Tibial artery (tissue), 4 donors: ENCODE measurements at regions not wholly inside any gene's neighbourhood (a gene's known extent, or its start where the extent isn't known, plus 50 kb on each side); places are given as distances from the start of the nearest gene placed in this dataset.

Experiments
- DNase-seq, 2 donors: peaks; one replicate each; pipeline ENCODE4 v3.0.0-alpha.2; 2019
- H3K27ac ChIP-seq, 2 donors: fragments of 200-600 bp; sonication (generic) in 1 of 2; 1 replicate in 1 of 2; 2 replicates in 1 of 2; pipeline ENCODE4 v1.5.1; 2018 to 2019; ENCODE audit warnings: mild to moderate bottlenecking in 1 of 2
- H3K27me3 ChIP-seq, 2 donors: fragments of 200-600 bp; sonication (generic) in 1 of 2; one replicate each; pipeline versions ENCODE4 v1.5.1 to v1.6.0; 2016 to 2019
- H3K36me3 ChIP-seq, 3 donors: fragments of 200-600 bp; sonication (generic) in 2 of 3; one replicate each; pipeline ENCODE4 v1.5.1; 2016 to 2019; ENCODE audit warnings: mild to moderate bottlenecking in 2 of 3
- H3K4me1 ChIP-seq, 4 donors: fragments of 200-600 bp; sonication (generic) in 2 of 4; 1 replicate in 3 of 4; 2 replicates in 1 of 4; pipeline ENCODE4 v1.5.1; 2016 to 2019
- H3K4me3 ChIP-seq, 2 donors: fragments of 200-600 bp; sonication (generic) in 1 of 2; 1 replicate in 1 of 2; 2 replicates in 1 of 2; pipeline ENCODE4 v1.5.1; 2018 to 2019; ENCODE audit warnings: mild to moderate bottlenecking in 2 of 2
- H3K9me3 ChIP-seq, 3 donors: fragments of 200-600 bp; sonication (generic) in 1 of 3; one replicate each; pipeline ENCODE4 v1.5.1; 2016 to 2019
- CTCF ChIP-seq, 2 experiments: fragments of 200-600 bp in 1 of 2; fragments of 450-650 bp in 1 of 2; IDR thresholded peaks; one replicate each; pipeline ENCODE4 v1.5.1; 2017 to 2019; ENCODE audit warnings: antibody characterized with exemption in 2 of 2, mild to moderate bottlenecking in 1 of 2, moderate library complexity in 1 of 2
- intact Hi-C: fragments of 100-400 bp; cut with DNase I; formaldehyde crosslinking; loops from one replicate; pipeline ENCODE4 v1.15.0; 2023; ENCODE audit warnings: low total_unique reads

DNA sequence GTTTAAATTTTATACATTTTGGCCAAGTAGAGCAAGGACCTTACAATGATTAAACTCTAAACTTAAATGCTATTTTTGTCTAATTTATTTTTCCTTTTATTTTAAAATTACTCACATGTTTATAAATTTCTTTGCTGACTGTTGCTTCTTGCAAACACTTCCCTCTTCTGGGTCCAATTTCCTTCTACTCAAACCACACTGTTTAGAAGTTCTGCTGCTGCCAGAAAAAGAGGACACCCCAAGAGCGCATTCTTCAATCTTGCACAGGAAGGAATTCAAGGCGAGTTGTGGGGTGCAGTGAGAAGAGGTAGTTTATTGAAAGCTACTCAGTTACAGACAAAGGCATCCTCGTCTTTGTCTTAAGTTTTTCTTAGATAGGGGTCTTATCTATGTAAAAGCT, 88.5 kb upstream of the NEK7 start:
- H3K36me3 ChIP-seq, result no peaks in the 10 kb centered on the region
- intact Hi-C loops, result no loop called here
- no peak overlapping the region for H3K27ac ChIP-seq
- H3K27me3 ChIP-seq, result no peaks in the 10 kb centered on the region
- H3K4me1 ChIP-seq, result no peaks in the 10 kb centered on the region
- no peaks in the 10 kb centered on the region for H3K9me3 ChIP-seq
- no peak for TF ChIP-seq CTCF (IDR thresholded peaks at IDR 0.05)
- H3K4me3 ChIP-seq, result no peak overlapping the region
- no peak for DNase-seq

DNA sequence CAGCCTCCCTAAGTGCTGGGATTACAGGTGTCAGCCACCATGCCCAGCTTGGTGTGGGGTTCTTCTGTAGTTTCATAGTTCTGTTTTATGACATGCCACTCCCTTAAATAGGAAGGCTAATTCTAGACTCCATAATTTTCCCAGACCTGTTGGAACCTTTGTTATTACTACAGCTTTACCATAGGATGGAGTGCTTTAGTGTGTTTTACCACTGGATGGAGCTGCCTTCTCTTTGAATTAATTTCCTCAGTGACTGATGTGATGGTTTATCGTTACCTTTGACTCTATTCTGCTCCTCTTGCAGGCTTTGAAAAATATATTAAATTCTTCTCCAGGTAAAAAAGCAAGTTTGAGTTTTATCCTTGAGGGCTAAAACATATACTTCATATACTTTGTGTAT, 84.6 kb upstream of the NEK7 start:
- no peak for TF ChIP-seq CTCF (IDR thresholded peaks at IDR 0.05)
- no peak for DNase-seq
- no peaks in the 10 kb centered on the region for H3K27me3 ChIP-seq
- H3K4me1 ChIP-seq, result no peaks in the 10 kb centered on the region
- H3K36me3 ChIP-seq, result no peaks in the 10 kb centered on the region
- no peaks in the 10 kb centered on the region for H3K9me3 ChIP-seq
- no peak overlapping the region for H3K27ac ChIP-seq
- intact Hi-C loops, result no loop called here
- H3K4me3 ChIP-seq, result no peak overlapping the region

GRCh38 chr1:198075296-198075695, 81.5 kb upstream of the NEK7 start:
- H3K36me3 ChIP-seq, result no peaks in the 10 kb centered on the region
- TF ChIP-seq CTCF (IDR thresholded peaks at IDR 0.05), result no peak
- H3K27ac ChIP-seq, result no peak overlapping the region
- no peak for DNase-seq
- no peaks in the 10 kb centered on the region for H3K4me1 ChIP-seq
- intact Hi-C loops, result no loop called here
- no peaks in the 10 kb centered on the region for H3K9me3 ChIP-seq
- H3K27me3 ChIP-seq, result no peaks in the 10 kb centered on the region
- H3K4me3 ChIP-seq, result no peak overlapping the region

- H3K4me3 ChIP-seq, result no peak overlapping the region
- no peaks in the 10 kb centered on the region for H3K36me3 ChIP-seq
- H3K9me3 ChIP-seq, result no peaks in the 10 kb centered on the region
- no peak for DNase-seq
- no peak for TF ChIP-seq CTCF (IDR thresholded peaks at IDR 0.05)
- intact Hi-C loops, result no loop called here
- H3K27ac ChIP-seq, result no peak overlapping the region
- no peaks in the 10 kb centered on the region for H3K27me3 ChIP-seq
- no peaks in the 10 kb centered on the region for H3K4me1 ChIP-seq
Measured at GRCh38 chr1:198079432-198079951, 77.3 kb upstream of the NEK7 start.

GRCh38 chr1:198082576-198082975, 74.2 kb upstream of the NEK7 start:
- H3K27ac ChIP-seq, result no peak overlapping the region
- no peak overlapping the region for H3K4me3 ChIP-seq
- TF ChIP-seq CTCF (IDR thresholded peaks at IDR 0.05), result no peak
- H3K9me3 ChIP-seq, result no peaks in the 10 kb centered on the region
- H3K36me3 ChIP-seq, result no peaks in the 10 kb centered on the region
- H3K27me3 ChIP-seq, result no peaks in the 10 kb centered on the region
- no peaks in the 10 kb centered on the region for H3K4me1 ChIP-seq
- intact Hi-C loops, result loop anchor here (10.0 kb wide), 2 partner anchors 272 to 382 kb away; no protein-coding TSS in a partner anchor
- no peak for DNase-seq

DNA sequence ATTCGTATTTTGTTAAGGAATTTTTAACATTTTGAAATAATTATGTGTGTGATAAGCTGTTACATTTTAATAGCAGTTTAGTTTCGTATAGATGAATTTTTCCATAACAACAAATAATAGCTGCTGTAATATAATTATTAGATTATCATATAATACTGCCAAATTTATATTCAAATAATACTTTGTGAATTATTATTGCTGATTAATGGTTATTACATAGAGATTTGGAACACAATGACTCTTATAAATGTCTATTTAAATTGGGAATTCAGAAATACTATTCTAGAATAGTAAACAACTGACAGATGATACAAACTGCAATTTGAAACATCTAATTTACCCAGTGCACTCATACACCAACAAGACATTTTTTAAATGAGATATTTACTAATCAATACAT, 73.2 kb upstream of the NEK7 start:
- intact Hi-C loops, result loop anchor here (10.0 kb wide), 2 partner anchors 271 to 381 kb away; no protein-coding TSS in a partner anchor
- Histone ChIP-seq H3K36me3 (no peaks in the 10 kb centered on the region), H3K27ac (no peak overlapping the region), H3K4me1 (peaks cover 0 to 5% (median under 1%) of the 10 kb centered on the region in 4 donors), H3K9me3 (no peaks in the 10 kb centered on the region), H3K27me3 (no peaks in the 10 kb centered on the region), H3K4me3 (no peak overlapping the region)
- no peak for DNase-seq
- no peak for TF ChIP-seq CTCF (IDR thresholded peaks at IDR 0.05)
